ENCODE measurements at regions not wholly inside any gene's neighbourhood (a gene's known extent, or its start where the extent isn't known, plus 50 kb on each side); places are given as distances from the start of the nearest gene placed in this dataset.

DNA sequence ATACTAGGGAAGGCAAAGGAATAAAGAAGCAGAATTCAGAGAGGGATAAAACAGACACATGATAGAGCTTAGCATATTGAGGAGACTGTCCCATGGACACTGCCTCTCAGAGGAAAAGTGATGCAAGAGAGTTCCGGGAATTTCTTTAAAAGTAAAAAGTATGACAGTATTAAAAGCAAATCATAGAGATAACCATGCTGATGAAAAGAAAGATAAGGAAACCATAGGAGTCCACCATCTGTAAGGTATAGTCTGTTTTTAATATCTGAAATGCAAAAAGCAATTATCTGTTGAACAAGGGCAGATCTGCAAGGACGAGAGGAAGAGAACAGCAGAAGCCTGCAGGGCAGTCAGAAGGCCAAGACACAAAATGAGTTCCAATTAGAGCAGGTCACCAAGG, 495.9 kb upstream of the GOLIM4 start:
- Histone ChIP-seq H3K4me1 (no peaks in the 10 kb centered on the region), H3K27me3 (no peaks in the 10 kb centered on the region), H3K36me3 (no peaks in the 10 kb centered on the region), H3K4me3 (no peak overlapping the region), H3K27ac (no peak overlapping the region), H3K9me3 (no peaks in the 10 kb centered on the region)
- intact Hi-C loops (cut with DNase I) = no loop called here
- TF ChIP-seq, protein P1, sequence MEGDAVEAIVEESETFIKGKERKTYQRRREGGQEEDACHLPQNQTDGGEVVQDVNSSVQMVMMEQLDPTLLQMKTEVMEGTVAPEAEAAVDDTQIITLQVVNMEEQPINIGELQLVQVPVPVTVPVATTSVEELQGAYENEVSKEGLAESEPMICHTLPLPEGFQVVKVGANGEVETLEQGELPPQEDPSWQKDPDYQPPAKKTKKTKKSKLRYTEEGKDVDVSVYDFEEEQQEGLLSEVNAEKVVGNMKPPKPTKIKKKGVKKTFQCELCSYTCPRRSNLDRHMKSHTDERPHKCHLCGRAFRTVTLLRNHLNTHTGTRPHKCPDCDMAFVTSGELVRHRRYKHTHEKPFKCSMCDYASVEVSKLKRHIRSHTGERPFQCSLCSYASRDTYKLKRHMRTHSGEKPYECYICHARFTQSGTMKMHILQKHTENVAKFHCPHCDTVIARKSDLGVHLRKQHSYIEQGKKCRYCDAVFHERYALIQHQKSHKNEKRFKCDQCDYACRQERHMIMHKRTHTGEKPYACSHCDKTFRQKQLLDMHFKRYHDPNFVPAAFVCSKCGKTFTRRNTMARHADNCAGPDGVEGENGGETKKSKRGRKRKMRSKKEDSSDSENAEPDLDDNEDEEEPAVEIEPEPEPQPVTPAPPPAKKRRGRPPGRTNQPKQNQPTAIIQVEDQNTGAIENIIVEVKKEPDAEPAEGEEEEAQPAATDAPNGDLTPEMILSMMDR (IDR thresholded peaks at IDR 0.05) = no peak
- ATAC-seq (no peak), DNase-seq (no peak)

- no peaks in the 10 kb centered on the region for H3K27me3 ChIP-seq
- no peak overlapping the region for H3K27ac ChIP-seq
- TF ChIP-seq, protein P1 (IDR thresholded peaks at IDR 0.05) = no peak
- no peaks in the 10 kb centered on the region for H3K36me3 ChIP-seq
- H3K4me1 ChIP-seq = no peaks in the 10 kb centered on the region
- intact Hi-C loops (cut with DNase I) = no loop called here
- DNase-seq = no peak
- H3K9me3 ChIP-seq = no peaks in the 10 kb centered on the region
- no peak overlapping the region for H3K4me3 ChIP-seq
- no peak for ATAC-seq
Measured at GRCh38 chr3:168589376-168589775, 493.7 kb upstream of the GOLIM4 start.

GRCh38 chr3:168585544-168585943, 489.8 kb upstream of the GOLIM4 start:
- H3K9me3 ChIP-seq = no peaks in the 10 kb centered on the region
- intact Hi-C loops (cut with DNase I) = no loop called here
- no peak overlapping the region for H3K4me3 ChIP-seq
- DNase-seq (no peak), ATAC-seq (no peak)
- H3K36me3 ChIP-seq = no peaks in the 10 kb centered on the region
- TF ChIP-seq, protein P1 (IDR thresholded peaks at IDR 0.05) = no peak
- no peak overlapping the region for H3K27ac ChIP-seq
- no peaks in the 10 kb centered on the region for H3K27me3 ChIP-seq
- H3K4me1 ChIP-seq = no peaks in the 10 kb centered on the region

DNA sequence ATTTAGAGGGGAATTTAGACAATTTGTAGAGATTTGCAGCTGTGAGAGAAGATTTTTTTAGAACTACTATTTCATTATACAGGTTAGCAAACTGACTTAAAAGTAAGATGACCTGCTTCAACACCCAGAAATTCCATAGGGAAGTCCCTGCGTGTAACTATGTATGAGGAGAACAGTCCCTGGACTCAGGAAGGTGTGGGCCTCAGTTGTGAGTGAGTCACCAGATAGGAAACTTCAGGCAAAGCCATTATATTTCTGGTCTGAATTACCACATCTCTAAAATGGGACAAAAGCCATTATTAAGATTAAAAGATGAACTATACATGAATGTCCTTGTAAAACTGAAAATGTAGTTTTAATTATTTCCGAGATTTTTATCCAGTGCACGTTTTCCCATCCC, 488.3 kb upstream of the GOLIM4 start:
- no peak for ATAC-seq
- H3K27ac ChIP-seq = no peak overlapping the region
- H3K4me1 ChIP-seq = no peaks in the 10 kb centered on the region
- TF ChIP-seq, protein P1 (IDR thresholded peaks at IDR 0.05) = no peak
- no peaks in the 10 kb centered on the region for H3K27me3 ChIP-seq
- H3K9me3 ChIP-seq = no peaks in the 10 kb centered on the region
- no peak overlapping the region for H3K4me3 ChIP-seq
- intact Hi-C loops (cut with DNase I) = no loop called here
- H3K36me3 ChIP-seq = no peaks in the 10 kb centered on the region
- DNase-seq = no peak

DNA sequence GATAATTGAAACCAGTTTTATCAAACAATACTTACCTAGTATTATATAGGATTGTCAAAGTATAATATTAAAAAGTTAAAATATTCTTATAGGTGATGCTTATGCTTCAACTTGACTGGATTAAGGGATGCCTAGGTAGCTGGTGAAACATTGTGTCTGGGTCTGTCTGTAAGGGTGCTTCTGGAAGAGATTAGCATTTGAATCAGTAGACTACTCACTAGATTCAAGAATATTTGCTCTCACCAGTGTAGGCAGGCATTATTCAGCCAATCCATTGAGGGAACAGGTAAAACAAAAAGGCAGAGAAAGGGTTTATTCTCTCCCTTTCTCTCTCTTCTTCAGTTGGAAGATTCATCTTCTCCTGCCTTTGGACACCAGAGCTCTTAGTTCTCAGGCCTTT, 486.8 kb upstream of the GOLIM4 start:
- H3K9me3 ChIP-seq = no peaks in the 10 kb centered on the region
- H3K4me3 ChIP-seq = no peak overlapping the region
- TF ChIP-seq, protein P1 (IDR thresholded peaks at IDR 0.05) = no peak
- no peak for DNase-seq
- no peaks in the 10 kb centered on the region for H3K36me3 ChIP-seq
- H3K27ac ChIP-seq = no peak overlapping the region
- no peaks in the 10 kb centered on the region for H3K4me1 ChIP-seq
- intact Hi-C loops (cut with DNase I) = no loop called here
- ATAC-seq = no peak
- H3K27me3 ChIP-seq = no peaks in the 10 kb centered on the region

DNA sequence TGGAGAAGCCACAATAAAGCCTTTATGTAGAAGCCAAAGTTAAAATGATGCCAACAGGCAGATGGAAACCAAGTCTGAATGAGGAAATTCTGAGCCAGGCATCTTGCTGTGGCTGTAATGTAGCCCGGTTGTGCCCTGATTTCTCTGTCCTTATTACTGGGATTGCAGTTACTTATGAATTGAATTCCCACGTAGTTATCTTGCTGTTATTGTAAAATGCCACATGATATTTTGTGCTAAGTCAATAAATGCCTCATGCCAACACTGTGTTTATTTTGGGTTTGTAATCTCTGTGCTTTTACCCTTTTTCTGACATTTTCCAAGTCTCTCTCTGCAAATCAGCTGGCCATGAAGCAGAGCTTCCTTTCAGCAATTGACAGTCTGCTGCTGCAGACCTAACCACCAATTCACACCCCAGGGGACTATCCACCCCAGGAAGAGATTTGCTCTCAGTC, 486.1 kb upstream of the GOLIM4 start:
- H3K4me1 ChIP-seq = no peaks in the 10 kb centered on the region
- no peak for ATAC-seq
- no peak overlapping the region for H3K27ac ChIP-seq
- H3K36me3 ChIP-seq = no peaks in the 10 kb centered on the region
- no peak for DNase-seq
- H3K4me3 ChIP-seq = no peak overlapping the region
- H3K27me3 ChIP-seq = no peaks in the 10 kb centered on the region
- H3K9me3 ChIP-seq = no peaks in the 10 kb centered on the region
- intact Hi-C loops (cut with DNase I) = no loop called here
- TF ChIP-seq, protein P1 (IDR thresholded peaks at IDR 0.05) = no peak
